ENCODE measurements at regions not wholly inside any gene's neighbourhood (a gene's known extent, or its start where the extent isn't known, plus 50 kb on each side); places are given as distances from the start of the nearest gene placed in this dataset.

DNA sequence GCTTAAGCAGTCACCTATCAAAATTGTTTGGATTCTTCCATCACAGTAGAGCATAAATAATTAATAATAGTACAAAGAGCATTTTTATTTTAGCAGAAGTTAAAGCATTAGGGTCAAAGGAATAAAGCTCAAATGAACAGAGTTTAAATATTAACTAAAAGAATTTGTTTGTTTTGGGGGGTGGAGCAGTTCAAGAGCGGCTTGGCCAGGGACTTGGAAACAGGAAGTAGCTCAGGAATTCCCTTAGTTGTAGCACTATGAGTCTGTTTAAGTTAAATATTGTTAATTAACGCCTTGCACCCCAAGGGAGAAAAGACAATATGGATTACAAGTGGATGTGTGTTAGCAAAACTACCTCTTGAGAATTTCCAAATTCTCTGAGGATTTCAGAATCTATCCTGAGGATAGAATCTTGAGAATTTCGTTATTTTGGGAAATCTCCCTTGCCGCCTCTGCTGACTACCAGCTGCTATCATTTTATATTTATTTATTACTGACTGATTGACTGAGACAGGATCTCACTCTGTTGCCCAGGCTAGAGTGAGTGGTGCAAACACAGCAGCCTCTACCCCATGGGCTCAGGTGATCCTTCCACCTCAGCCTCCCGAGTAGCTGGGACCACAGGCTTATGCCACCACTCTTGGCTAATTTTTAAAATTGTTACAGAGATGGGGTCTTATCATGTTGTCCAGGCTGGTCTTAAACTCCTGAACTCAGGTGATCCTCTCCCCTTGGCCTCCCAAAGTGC lies 96.7 kb upstream of the CHD1 start:
- Mint-ChIP-seq H3K4me1 (ENCODE audit: insufficient read depth, unreplicated experiment) (no peaks in the 10 kb centered on the region), H3K36me3 (ENCODE audit: insufficient read depth, unreplicated experiment) (no peaks in the 10 kb centered on the region), H3K27ac (ENCODE audit: low read depth, unreplicated experiment) (no peak overlapping the region), H3K9me3 (ENCODE audit: unreplicated experiment) (no peaks in the 10 kb centered on the region), H3K4me3 (ENCODE audit: unreplicated experiment) (no peak overlapping the region), H3K27me3 (ENCODE audit: insufficient read depth, unreplicated experiment) (no peaks in the 10 kb centered on the region)
- TF ChIP-seq, protein P1, sequence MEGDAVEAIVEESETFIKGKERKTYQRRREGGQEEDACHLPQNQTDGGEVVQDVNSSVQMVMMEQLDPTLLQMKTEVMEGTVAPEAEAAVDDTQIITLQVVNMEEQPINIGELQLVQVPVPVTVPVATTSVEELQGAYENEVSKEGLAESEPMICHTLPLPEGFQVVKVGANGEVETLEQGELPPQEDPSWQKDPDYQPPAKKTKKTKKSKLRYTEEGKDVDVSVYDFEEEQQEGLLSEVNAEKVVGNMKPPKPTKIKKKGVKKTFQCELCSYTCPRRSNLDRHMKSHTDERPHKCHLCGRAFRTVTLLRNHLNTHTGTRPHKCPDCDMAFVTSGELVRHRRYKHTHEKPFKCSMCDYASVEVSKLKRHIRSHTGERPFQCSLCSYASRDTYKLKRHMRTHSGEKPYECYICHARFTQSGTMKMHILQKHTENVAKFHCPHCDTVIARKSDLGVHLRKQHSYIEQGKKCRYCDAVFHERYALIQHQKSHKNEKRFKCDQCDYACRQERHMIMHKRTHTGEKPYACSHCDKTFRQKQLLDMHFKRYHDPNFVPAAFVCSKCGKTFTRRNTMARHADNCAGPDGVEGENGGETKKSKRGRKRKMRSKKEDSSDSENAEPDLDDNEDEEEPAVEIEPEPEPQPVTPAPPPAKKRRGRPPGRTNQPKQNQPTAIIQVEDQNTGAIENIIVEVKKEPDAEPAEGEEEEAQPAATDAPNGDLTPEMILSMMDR (IDR thresholded peaks at IDR 0.05; ENCODE audit: unreplicated experiment), result no peak
- CTCF ChIA-PET, result interaction anchor here (0.7 to 1.8 kb wide), 2 partner anchors 11 to 121 kb away, joined by 3 to 10 read pairs; no protein-coding TSS in a partner anchor
- POLR2A ChIA-PET, result interaction anchor here (0.6 to 0.7 kb wide), 3 partner anchors 47 to 1669 kb away, joined by 3 read pairs; no protein-coding TSS in a partner anchor
- no TSS peak for BruUV-seq (replicated peaks)
- no peak for DNase-seq (ENCODE audit: unreplicated experiment)
- intact Hi-C loops (cut with micrococcal nuclease), result no loop called here

DNA sequence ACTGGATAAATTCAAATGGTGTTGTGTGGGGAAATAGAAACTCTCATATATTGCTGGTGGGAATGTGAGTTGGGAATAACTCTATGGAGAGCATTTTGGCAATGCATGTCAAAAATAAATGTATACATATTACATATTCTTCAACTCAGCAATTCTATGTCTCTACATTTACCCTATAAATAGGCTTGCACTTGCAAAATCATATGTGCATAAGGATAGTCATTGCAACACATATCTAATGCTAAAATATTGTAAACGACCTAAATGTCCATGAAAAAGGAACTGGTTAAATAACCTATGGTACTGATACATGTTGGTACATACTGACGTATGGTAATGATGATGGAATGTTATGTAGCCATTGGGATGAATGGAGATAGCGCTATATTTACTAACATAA lies 94.5 kb upstream of the CHD1 start:
- Mint-ChIP-seq H3K27ac (ENCODE audit: low read depth, unreplicated experiment) (no peak overlapping the region), H3K4me3 (ENCODE audit: unreplicated experiment) (no peak overlapping the region), H3K27me3 (ENCODE audit: insufficient read depth, unreplicated experiment) (no peaks in the 10 kb centered on the region), H3K36me3 (ENCODE audit: insufficient read depth, unreplicated experiment) (no peaks in the 10 kb centered on the region), H3K4me1 (ENCODE audit: insufficient read depth, unreplicated experiment) (peaks cover 12% of the 10 kb centered on the region), H3K9me3 (ENCODE audit: unreplicated experiment) (no peaks in the 10 kb centered on the region)
- no TSS peak for BruUV-seq (replicated peaks)
- CTCF ChIA-PET, result interaction anchor here (1.1 kb wide), 1 partner anchor 9 kb away, joined by 5 read pairs; no protein-coding TSS in a partner anchor
- intact Hi-C loops (cut with micrococcal nuclease), result no loop called here
- POLR2A ChIA-PET, result no interaction called here
- TF ChIP-seq, protein P1 (IDR thresholded peaks at IDR 0.05; ENCODE audit: unreplicated experiment), result no peak
- DNase-seq (ENCODE audit: unreplicated experiment), result no peak

DNA sequence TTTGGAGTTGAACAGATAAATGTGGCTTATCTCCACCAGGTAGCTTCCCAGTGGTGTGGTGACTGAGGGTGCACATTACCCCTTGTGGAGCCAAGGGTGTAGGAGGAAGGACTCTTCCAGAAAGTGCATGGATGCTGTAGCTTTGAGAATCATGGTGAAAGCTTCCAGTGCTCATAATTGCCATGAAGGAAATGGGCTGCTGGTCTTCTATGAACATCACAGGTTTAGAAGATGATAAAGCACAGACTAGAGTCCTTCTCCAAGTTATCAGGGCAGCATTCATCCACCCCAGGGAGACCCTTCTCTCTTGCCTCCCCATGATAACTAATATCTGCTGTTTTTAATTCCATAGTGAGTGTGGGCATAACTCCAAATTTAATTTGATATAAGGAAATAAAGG lies 93.4 kb upstream of the CHD1 start:
- CTCF ChIA-PET, result interaction anchor here (0.6 kb wide), 1 partner anchor 23 kb away, joined by 3 read pairs; no protein-coding TSS in a partner anchor
- POLR2A ChIA-PET, result no interaction called here
- H3K9me3 Mint-ChIP-seq (ENCODE audit: unreplicated experiment), result no peaks in the 10 kb centered on the region
- no TSS peak for BruUV-seq (replicated peaks)
- H3K4me3 Mint-ChIP-seq (ENCODE audit: unreplicated experiment), result no peak overlapping the region
- intact Hi-C loops (cut with micrococcal nuclease), result no loop called here
- no peak for DNase-seq (ENCODE audit: unreplicated experiment)
- peaks cover 12% of the 10 kb centered on the region for H3K4me1 Mint-ChIP-seq (ENCODE audit: insufficient read depth, unreplicated experiment)
- H3K27ac Mint-ChIP-seq (ENCODE audit: low read depth, unreplicated experiment), result no peak overlapping the region
- H3K27me3 Mint-ChIP-seq (ENCODE audit: insufficient read depth, unreplicated experiment), result no peaks in the 10 kb centered on the region
- TF ChIP-seq, protein P1 (IDR thresholded peaks at IDR 0.05; ENCODE audit: unreplicated experiment), result no peak
- no peaks in the 10 kb centered on the region for H3K36me3 Mint-ChIP-seq (ENCODE audit: insufficient read depth, unreplicated experiment)

DNA sequence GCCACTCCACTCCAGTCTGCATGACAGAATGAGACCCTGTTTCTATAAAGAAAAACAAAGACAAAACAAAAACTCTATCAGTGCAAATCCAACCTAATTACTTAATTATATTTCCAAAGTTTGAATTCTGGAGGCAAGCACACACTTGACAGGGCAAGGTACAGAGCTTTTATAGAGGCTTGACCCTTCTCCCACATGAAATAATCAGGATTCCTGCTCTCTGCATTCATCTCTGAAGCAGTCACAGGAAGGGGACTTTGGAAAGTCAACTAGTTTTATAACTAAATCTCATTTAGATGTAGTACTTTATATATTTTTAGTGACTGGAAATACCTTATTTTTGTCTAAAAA lies 91.9 kb upstream of the CHD1 start:
- peaks cover 12% of the 10 kb centered on the region for H3K4me1 Mint-ChIP-seq (ENCODE audit: insufficient read depth, unreplicated experiment)
- intact Hi-C loops (cut with micrococcal nuclease), result no loop called here
- ChIA-PET POLR2A (interaction anchor here (1.0 to 3.3 kb wide), 5 partner anchors 8 to 246 kb away, joined by 3 to 36 read pairs (median 5); partner anchors contain the start of gene CHD1), CTCF (interaction anchor here (0.5 to 1.9 kb wide), 6 partner anchors 12 to 1857 kb away, joined by 3 to 10 read pairs (median 4); no protein-coding TSS in a partner anchor)
- BruUV-seq (replicated peaks), result no TSS peak
- TF ChIP-seq, protein P1 (IDR thresholded peaks at IDR 0.05; ENCODE audit: unreplicated experiment), result no peak
- H3K27ac Mint-ChIP-seq (ENCODE audit: low read depth, unreplicated experiment), result no peak overlapping the region
- no peak overlapping the region for H3K4me3 Mint-ChIP-seq (ENCODE audit: unreplicated experiment)
- DNase-seq (ENCODE audit: unreplicated experiment), result no peak
- H3K9me3 Mint-ChIP-seq (ENCODE audit: unreplicated experiment), result no peaks in the 10 kb centered on the region
- no peaks in the 10 kb centered on the region for H3K36me3 Mint-ChIP-seq (ENCODE audit: insufficient read depth, unreplicated experiment)
- H3K27me3 Mint-ChIP-seq (ENCODE audit: insufficient read depth, unreplicated experiment), result no peaks in the 10 kb centered on the region
